ENCODE measurements at regions not wholly inside any gene's neighbourhood (a gene's known extent, or its start where the extent isn't known, plus 50 kb on each side); places are given as distances from the start of the nearest gene placed in this dataset.

DNA sequence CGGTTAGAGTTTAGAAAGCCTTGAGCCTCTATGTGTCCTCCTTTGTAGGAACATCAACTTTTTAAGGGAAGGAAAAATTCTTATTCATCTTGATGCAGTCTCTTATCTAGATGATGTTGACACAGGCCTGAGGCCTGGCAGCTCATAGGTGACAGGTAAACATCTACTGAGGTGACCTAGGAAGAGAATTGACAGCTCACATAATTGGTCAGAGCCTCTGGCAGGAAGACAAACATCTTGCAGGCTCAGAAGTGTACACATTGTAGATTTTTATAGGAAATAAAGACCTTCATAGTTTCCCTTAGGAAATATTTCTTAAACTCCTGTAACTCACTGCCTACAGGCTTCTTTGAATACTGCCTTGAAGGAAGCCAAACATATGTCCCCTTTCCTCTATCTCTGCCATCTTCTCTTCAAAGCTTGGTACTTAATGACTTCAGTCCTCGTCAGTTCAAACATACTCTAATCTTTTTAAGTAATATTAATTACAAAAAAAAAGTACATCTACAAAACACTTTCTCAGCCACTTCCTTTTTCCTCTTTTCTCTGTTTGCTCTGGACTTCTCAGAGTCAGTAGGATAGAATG is 341.3 kb downstream of the TBL1XR1 start:
- TF ChIP-seq, protein P1, sequence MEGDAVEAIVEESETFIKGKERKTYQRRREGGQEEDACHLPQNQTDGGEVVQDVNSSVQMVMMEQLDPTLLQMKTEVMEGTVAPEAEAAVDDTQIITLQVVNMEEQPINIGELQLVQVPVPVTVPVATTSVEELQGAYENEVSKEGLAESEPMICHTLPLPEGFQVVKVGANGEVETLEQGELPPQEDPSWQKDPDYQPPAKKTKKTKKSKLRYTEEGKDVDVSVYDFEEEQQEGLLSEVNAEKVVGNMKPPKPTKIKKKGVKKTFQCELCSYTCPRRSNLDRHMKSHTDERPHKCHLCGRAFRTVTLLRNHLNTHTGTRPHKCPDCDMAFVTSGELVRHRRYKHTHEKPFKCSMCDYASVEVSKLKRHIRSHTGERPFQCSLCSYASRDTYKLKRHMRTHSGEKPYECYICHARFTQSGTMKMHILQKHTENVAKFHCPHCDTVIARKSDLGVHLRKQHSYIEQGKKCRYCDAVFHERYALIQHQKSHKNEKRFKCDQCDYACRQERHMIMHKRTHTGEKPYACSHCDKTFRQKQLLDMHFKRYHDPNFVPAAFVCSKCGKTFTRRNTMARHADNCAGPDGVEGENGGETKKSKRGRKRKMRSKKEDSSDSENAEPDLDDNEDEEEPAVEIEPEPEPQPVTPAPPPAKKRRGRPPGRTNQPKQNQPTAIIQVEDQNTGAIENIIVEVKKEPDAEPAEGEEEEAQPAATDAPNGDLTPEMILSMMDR (conservative IDR thresholded peaks at IDR 0.05) = no peak

More for the DNA sequence above, 341.3 kb downstream of the TBL1XR1 start:
- H2AFZ ChIP-seq (ENCODE audit: low read length) = no peak overlapping the region
- no peak overlapping the region for H3K27ac ChIP-seq (ENCODE audit: insufficient read length, low read depth, low read length)
- WGBS (ENCODE audit: extremely low coverage, insufficient read length, low lambda C conversion rate) = no CpG with 5 or more reads among the region's 2 CpGs
- no peak overlapping the region for H2BK15ac ChIP-seq (ENCODE audit: low read depth, low read length)
- Mint-ChIP-seq H3K36me3 (ENCODE audit: insufficient read depth in 1 of 3, low read depth in 3 of 3) (peaks cover 0 to 7% (median 2%) of the 10 kb centered on the region in 3 experiments; a peak in 4 of 7 replicates), H3K4me1 (no peaks in the 10 kb centered on the region), H3K4me3 (no peak overlapping the region), H3K27me3 (ENCODE audit: low read depth) (no peaks in the 10 kb centered on the region), H3K27ac (no peak overlapping the region), H3K9me3 (peaks cover 4 to 6% of the 10 kb centered on the region in 2 experiments)
- no peak overlapping the region for H3K23ac ChIP-seq (ENCODE audit: insufficient read length, low read depth, low read length)
- H3T11ph ChIP-seq (ENCODE audit: low read length) = no peak overlapping the region
- H3K23me2 ChIP-seq (ENCODE audit: insufficient read length, low read depth, low read length, poor library complexity, severe bottlenecking) = no peaks in the 10 kb centered on the region
- H3K18ac ChIP-seq (ENCODE audit: insufficient read length, low read depth, low read length) = no peak overlapping the region
- no peak overlapping the region for H2BK20ac ChIP-seq (ENCODE audit: low read depth, low read length, poor library complexity, severe bottlenecking)
- no peaks in the 10 kb centered on the region for H3K9me3 ChIP-seq (ENCODE audit: control insufficient read depth, low read depth, low read length)
- no peak for DNase-seq
- H2BK12ac ChIP-seq (ENCODE audit: insufficient read length, low read depth, low read length) = no peak overlapping the region
- no peak overlapping the region for H4K8ac ChIP-seq (replicated peaks; ENCODE audit: insufficient read length, low read depth, low read length)
- H4K91ac ChIP-seq (ENCODE audit: insufficient read length, low read depth, low read length) = no peak overlapping the region
- H3K79me1 ChIP-seq (ENCODE audit: insufficient read depth, low read depth, low read length, poor library complexity, severe bottlenecking) = no peaks in the 10 kb centered on the region
- no peak overlapping the region for H2AK5ac ChIP-seq (ENCODE audit: insufficient read length, low read length)
- H3K79me2 ChIP-seq (ENCODE audit: insufficient read depth, low read length) = no peaks in the 10 kb centered on the region
- no peak overlapping the region for H3K56ac ChIP-seq (ENCODE audit: insufficient read length, low read depth, low read length)
- no peak overlapping the region for H2BK120ac ChIP-seq (ENCODE audit: low read depth, low read length, poor library complexity, severe bottlenecking)
- no peaks in the 10 kb centered on the region; the same call in 1 of the 2 replicates for H3K27me3 ChIP-seq (ENCODE audit: insufficient read depth, low read length)
- no peak overlapping the region for H3K4me2 ChIP-seq (ENCODE audit: insufficient read depth, insufficient read length, low read length)
- no peaks in the 10 kb centered on the region for H3K4me1 ChIP-seq (ENCODE audit: insufficient read depth, low read length)
- no peak overlapping the region for H4K5ac ChIP-seq (ENCODE audit: insufficient read length, low read depth, low read length)
- H3K4ac ChIP-seq (ENCODE audit: low read depth, low read length) = no peak overlapping the region
- H2BK5ac ChIP-seq (ENCODE audit: insufficient read length, low read length) = no peak overlapping the region
- no peak overlapping the region for H3K14ac ChIP-seq (ENCODE audit: insufficient read depth, low read length)
- no peaks in the 10 kb centered on the region for H4K20me1 ChIP-seq (ENCODE audit: control insufficient read depth, insufficient read depth, insufficient read length)
- H3K9ac ChIP-seq (ENCODE audit: extremely low read depth, insufficient read length, low read length) = no peak overlapping the region

All from H9 (cell line).